ENCODE measurements at regions not wholly inside any gene's neighbourhood (a gene's known extent, or its start where the extent isn't known, plus 50 kb on each side); places are given as distances from the start of the nearest gene placed in this dataset.
A peak's percentile ranks its signal among the peaks of the same experiment; 100 is the strongest.

DNA sequence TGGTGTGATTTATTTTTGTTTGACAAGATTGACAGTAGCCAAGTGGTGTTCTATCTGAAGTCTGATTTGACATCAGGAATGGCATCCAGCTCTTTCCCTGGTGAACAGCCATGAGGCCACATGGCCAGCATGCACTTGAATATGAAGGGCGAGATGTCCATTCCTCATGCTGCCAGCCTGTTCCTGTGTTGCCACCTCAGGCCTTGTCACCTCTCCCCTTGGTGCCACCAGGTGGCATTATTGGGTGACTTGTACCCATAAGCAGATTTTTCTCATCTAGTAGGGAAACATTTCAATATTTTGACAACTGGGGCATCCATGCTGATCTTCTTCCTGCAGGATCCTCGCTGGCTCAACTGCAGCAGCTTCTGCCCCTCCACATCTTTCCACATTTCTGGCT, 199.1 kb downstream of the ERMARD start:
- intact Hi-C loops (cut with micrococcal nuclease; ENCODE audit: unreplicated experiment) = no loop called here
- TF ChIP-seq, protein P1, sequence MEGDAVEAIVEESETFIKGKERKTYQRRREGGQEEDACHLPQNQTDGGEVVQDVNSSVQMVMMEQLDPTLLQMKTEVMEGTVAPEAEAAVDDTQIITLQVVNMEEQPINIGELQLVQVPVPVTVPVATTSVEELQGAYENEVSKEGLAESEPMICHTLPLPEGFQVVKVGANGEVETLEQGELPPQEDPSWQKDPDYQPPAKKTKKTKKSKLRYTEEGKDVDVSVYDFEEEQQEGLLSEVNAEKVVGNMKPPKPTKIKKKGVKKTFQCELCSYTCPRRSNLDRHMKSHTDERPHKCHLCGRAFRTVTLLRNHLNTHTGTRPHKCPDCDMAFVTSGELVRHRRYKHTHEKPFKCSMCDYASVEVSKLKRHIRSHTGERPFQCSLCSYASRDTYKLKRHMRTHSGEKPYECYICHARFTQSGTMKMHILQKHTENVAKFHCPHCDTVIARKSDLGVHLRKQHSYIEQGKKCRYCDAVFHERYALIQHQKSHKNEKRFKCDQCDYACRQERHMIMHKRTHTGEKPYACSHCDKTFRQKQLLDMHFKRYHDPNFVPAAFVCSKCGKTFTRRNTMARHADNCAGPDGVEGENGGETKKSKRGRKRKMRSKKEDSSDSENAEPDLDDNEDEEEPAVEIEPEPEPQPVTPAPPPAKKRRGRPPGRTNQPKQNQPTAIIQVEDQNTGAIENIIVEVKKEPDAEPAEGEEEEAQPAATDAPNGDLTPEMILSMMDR (conservative IDR thresholded peaks at IDR 0.05; ENCODE audit: low read depth, low read length) = peak; percentile 53
- TF ChIP-seq EZH2 (IDR thresholded peaks at IDR 0.05; ENCODE audit: borderline replicate concordance, low read depth, low read length, poor library complexity, severe bottlenecking) = no peak
- Histone ChIP-seq H3K27ac (ENCODE audit: low read depth, low read length, poor library complexity, severe bottlenecking) (no peak overlapping the region), H3K9me3 (ENCODE audit: low read depth, low read length, poor library complexity, severe bottlenecking) (no peaks in the 10 kb centered on the region), H3K4me3 (ENCODE audit: low read depth, low read length, poor library complexity, severe bottlenecking) (no peak overlapping the region), H3K27me3 (replicated peaks; ENCODE audit: insufficient read depth, low read depth, low read length, poor library complexity) (no peaks in the 10 kb centered on the region), H3K4me1 (ENCODE audit: insufficient read depth, low read length, poor library complexity, severe bottlenecking) (no peaks in the 10 kb centered on the region), H3K36me3 (ENCODE audit: insufficient read depth, low read length, poor library complexity, severe bottlenecking) (no peaks in the 10 kb centered on the region)
- CTCF ChIA-PET = no interaction called here
- POLR2A ChIA-PET (ENCODE audit: low non-redundant PET) = no interaction called here
- BruUV-seq (replicated peaks) = no TSS peak
- peak; percentile 23 for DNase-seq (ENCODE audit: low spot score)

DNA sequence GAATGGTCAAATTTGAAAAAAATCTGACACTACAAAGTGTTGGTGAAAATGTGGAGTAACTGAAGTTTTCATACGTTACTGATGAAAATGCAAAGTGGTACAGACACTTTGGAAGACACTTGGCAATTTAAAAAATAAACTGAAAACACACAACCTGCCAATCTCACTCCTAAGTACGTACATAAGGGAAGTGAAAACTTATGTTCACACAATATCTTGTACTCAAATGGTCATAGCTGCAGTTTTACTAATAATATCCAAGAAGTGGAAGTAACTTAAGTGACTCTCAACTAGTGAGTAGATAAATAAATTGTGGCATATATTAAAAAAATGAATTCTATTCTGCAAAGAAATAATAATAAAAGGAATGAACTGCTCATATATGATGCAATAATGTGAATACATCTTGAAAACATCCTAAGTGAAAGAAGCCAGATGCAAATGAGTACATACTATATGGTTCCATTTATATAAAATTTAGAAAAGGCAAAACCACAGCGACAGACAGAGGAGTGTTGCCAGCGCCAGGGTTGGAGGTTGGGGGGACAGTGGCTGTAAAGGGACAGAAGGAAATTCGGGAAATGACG, 198.2 kb downstream of the ERMARD start:
- no peaks in the 10 kb centered on the region for H3K36me3 ChIP-seq (ENCODE audit: insufficient read depth, low read length, poor library complexity, severe bottlenecking)
- ChIA-PET CTCF (no interaction called here), POLR2A (ENCODE audit: low non-redundant PET) (no interaction called here)
- no peaks in the 10 kb centered on the region for H3K9me3 ChIP-seq (ENCODE audit: low read depth, low read length, poor library complexity, severe bottlenecking)
- H3K4me3 ChIP-seq (ENCODE audit: low read depth, low read length, poor library complexity, severe bottlenecking) = no peak overlapping the region
- TF ChIP-seq EZH2 (IDR thresholded peaks at IDR 0.05; ENCODE audit: borderline replicate concordance, low read depth, low read length, poor library complexity, severe bottlenecking) = no peak
- BruUV-seq (replicated peaks) = no TSS peak
- H3K4me1 ChIP-seq (ENCODE audit: insufficient read depth, low read length, poor library complexity, severe bottlenecking) = no peaks in the 10 kb centered on the region
- no peaks in the 10 kb centered on the region for H3K27me3 ChIP-seq (replicated peaks; ENCODE audit: insufficient read depth, low read depth, low read length, poor library complexity)
- DNase-seq (ENCODE audit: low spot score) = no peak
- intact Hi-C loops (cut with micrococcal nuclease; ENCODE audit: unreplicated experiment) = loop anchor here (10.0 kb wide), 1 partner anchor 345 kb away; the partner anchor contains the start of gene DLL1
- H3K27ac ChIP-seq (ENCODE audit: low read depth, low read length, poor library complexity, severe bottlenecking) = no peak overlapping the region

DNA sequence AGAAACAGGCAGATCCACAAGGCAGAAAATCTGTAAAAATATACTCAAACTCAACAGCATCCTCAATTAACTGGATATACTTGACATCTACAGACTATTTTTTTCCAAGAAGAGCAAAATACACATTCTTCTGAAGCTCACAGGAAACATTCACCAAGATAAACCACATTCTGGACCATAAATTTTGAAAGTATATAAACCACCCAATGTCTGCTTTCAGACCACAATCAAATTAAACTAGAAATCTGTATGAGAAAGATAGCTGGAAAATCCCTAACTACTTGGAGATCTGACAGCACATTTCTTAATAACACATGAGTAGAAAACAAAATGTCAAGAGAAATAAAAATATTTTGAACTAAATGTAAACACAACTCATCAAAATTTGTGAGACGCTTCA, 195.5 kb downstream of the ERMARD start:
- intact Hi-C loops (cut with micrococcal nuclease; ENCODE audit: unreplicated experiment) = loop anchor here (10.0 kb wide), 1 partner anchor 348 kb away; the partner anchor contains the start of gene DLL1
- H3K4me1 ChIP-seq (ENCODE audit: insufficient read depth, low read length, poor library complexity, severe bottlenecking) = no peaks in the 10 kb centered on the region
- no peak overlapping the region for H3K27ac ChIP-seq (ENCODE audit: low read depth, low read length, poor library complexity, severe bottlenecking)
- POLR2A ChIA-PET (ENCODE audit: low non-redundant PET) = no interaction called here
- no peaks in the 10 kb centered on the region for H3K36me3 ChIP-seq (ENCODE audit: insufficient read depth, low read length, poor library complexity, severe bottlenecking)
- H3K9me3 ChIP-seq (ENCODE audit: low read depth, low read length, poor library complexity, severe bottlenecking) = no peaks in the 10 kb centered on the region
- no peaks in the 10 kb centered on the region for H3K27me3 ChIP-seq (replicated peaks; ENCODE audit: insufficient read depth, low read depth, low read length, poor library complexity)
- CTCF ChIA-PET = no interaction called here
- no peak for DNase-seq (ENCODE audit: low spot score)
- no TSS peak for BruUV-seq (replicated peaks)
- no peak overlapping the region for H3K4me3 ChIP-seq (ENCODE audit: low read depth, low read length, poor library complexity, severe bottlenecking)
- TF ChIP-seq, protein P1 (conservative IDR thresholded peaks at IDR 0.05; ENCODE audit: low read depth, low read length) = no peak
- TF ChIP-seq EZH2 (IDR thresholded peaks at IDR 0.05; ENCODE audit: borderline replicate concordance, low read depth, low read length, poor library complexity, severe bottlenecking) = no peak

DNA sequence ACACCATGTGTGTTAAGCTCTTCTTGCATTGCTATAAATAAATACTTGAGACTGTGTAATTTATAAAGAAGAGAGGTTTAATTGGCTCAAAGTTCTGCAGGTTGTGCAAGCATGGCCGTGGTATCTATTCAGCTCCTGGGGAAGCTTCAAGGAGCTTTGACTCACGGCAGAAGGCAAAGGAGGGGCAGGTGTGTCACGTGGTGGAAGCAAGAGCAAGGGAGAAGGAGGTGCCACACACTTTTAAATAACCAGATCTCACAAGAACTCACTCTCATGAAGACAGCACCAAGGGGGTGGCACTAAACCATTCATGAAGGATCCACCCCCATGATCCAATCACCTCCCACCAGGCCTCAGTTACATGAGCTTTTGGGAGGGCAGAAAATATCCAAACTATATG, 193.7 kb downstream of the ERMARD start:
- ChIA-PET POLR2A (ENCODE audit: low non-redundant PET) (no interaction called here), CTCF (no interaction called here)
- Histone ChIP-seq H3K4me3 (ENCODE audit: low read depth, low read length, poor library complexity, severe bottlenecking) (no peak overlapping the region), H3K27me3 (replicated peaks; ENCODE audit: insufficient read depth, low read depth, low read length, poor library complexity) (no peaks in the 10 kb centered on the region), H3K36me3 (ENCODE audit: insufficient read depth, low read length, poor library complexity, severe bottlenecking) (no peaks in the 10 kb centered on the region), H3K4me1 (ENCODE audit: insufficient read depth, low read length, poor library complexity, severe bottlenecking) (no peaks in the 10 kb centered on the region), H3K9me3 (ENCODE audit: low read depth, low read length, poor library complexity, severe bottlenecking) (no peaks in the 10 kb centered on the region), H3K27ac (ENCODE audit: low read depth, low read length, poor library complexity, severe bottlenecking) (no peak overlapping the region)
- no peak for DNase-seq (ENCODE audit: low spot score)
- BruUV-seq (replicated peaks) = no TSS peak
- intact Hi-C loops (cut with micrococcal nuclease; ENCODE audit: unreplicated experiment) = loop anchor here (10.0 kb wide), 1 partner anchor 350 kb away; the partner anchor contains the start of gene DLL1
- TF ChIP-seq EZH2 (IDR thresholded peaks at IDR 0.05; ENCODE audit: borderline replicate concordance, low read depth, low read length, poor library complexity, severe bottlenecking) = no peak
- TF ChIP-seq, protein P1 (conservative IDR thresholded peaks at IDR 0.05; ENCODE audit: low read depth, low read length) = no peak
